Uterus (tissue), 3 donors: ENCODE measurements at regions not wholly inside any gene's neighbourhood (a gene's known extent, or its start where the extent isn't known, plus 50 kb on each side); places are given as distances from the start of the nearest gene placed in this dataset.

Experiments
- DNase-seq, 2 donors: peaks; one replicate each; pipeline ENCODE4 v3.0.0-alpha.2; 2019 to 2020
- H3K27ac ChIP-seq, 2 donors: fragments of 200-600 bp; sonication (generic); 1 replicate in 1 of 2; 2 replicates in 1 of 2; pipeline ENCODE4 v1.5.1; 2016 to 2018
- H3K27me3 ChIP-seq, 2 donors: fragments of 200-600 bp; sonication (generic); one replicate each; pipeline ENCODE4 v1.5.1; 2018 to 2019; ENCODE audit warnings: control low read depth in 1 of 2
- H3K36me3 ChIP-seq, 2 donors: fragments of 200-600 bp; sonication (generic); one replicate each; pipeline ENCODE4 v1.5.1; 2019; ENCODE audit warnings: control low read depth in 1 of 2
- H3K4me1 ChIP-seq, 2 donors: fragments of 200-600 bp; sonication (generic); one replicate each; pipeline ENCODE4 v1.5.1; 2018 to 2019; ENCODE audit warnings: control low read depth in 1 of 2
- H3K4me3 ChIP-seq, 2 donors: fragments of 200-600 bp; sonication (generic); 1 replicate in 1 of 2; 2 replicates in 1 of 2; pipeline ENCODE4 v1.5.1; 2018 to 2019; ENCODE audit warnings: mild to moderate bottlenecking in 1 of 2
- H3K9me3 ChIP-seq, 2 donors: fragments of 200-600 bp; sonication (generic); one replicate each; pipeline ENCODE4 v1.5.1; 2019; ENCODE audit warnings: control low read depth in 1 of 2
- CTCF ChIP-seq, 4 experiments: fragments of 200-600 bp in 2 of 4; fragments of 450-650 bp in 2 of 4; sonication (generic) in 2 of 4; IDR thresholded peaks; one replicate each; pipeline ENCODE4 v1.5.1; 2016 to 2019; ENCODE audit warnings: antibody characterized with exemption in 4 of 4, mild to moderate bottlenecking in 2 of 4, moderate library complexity in 1 of 4
- POLR2A ChIP-seq, 2 donors: fragments of 450-650 bp; IDR thresholded peaks; one replicate each; pipeline ENCODE4 v1.6.1; 2016; ENCODE audit warnings: antibody characterized with exemption in 2 of 2, mild to moderate bottlenecking in 1 of 2, moderate library complexity in 1 of 2
- intact Hi-C: fragments of 100-400 bp; cut with DNase I; formaldehyde crosslinking; loops from one replicate; pipeline ENCODE4 v1.15.1; 2023; ENCODE audit warnings: low total_unique reads
- donor health status: DM: yes; HTN: yes; CAD: no.

DNA sequence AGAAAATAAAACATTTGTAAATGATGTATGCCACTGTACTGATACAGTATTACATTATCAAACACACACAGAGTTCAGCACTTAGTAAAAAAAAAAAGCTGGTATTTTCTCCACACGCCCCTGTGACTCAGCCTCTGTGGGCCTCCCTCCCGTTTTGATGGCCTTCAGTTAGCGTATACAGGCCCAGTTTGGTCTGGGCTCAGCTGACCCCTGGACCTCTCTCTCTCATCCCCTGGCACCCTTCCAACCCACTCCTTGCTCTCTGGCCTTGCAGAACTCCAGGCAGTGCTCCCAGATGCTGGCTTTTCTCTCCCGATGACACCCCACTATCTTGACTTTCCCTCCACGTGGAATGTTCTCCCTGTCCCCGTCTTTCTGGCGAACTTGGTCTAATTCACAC lies 89.0 kb upstream of the LIMCH1 start:
- peak; percentile 21 to 22 for DNase-seq
- no peak overlapping the region for H3K27ac ChIP-seq
- TF ChIP-seq POLR2A (IDR thresholded peaks at IDR 0.05) (no peak), CTCF (IDR thresholded peaks at IDR 0.05) (no peak)
- no peaks in the 10 kb centered on the region for H3K9me3 ChIP-seq
- no peaks in the 10 kb centered on the region for H3K4me1 ChIP-seq
- H3K27me3 ChIP-seq: no peaks in the 10 kb centered on the region
- no peak overlapping the region for H3K4me3 ChIP-seq
- intact Hi-C loops: no loop called here
- H3K36me3 ChIP-seq: no peaks in the 10 kb centered on the region

GRCh38 chr4:41451961-41452360 lies 86.0 kb upstream of the LIMCH1 start:
- DNase-seq: no peak
- H3K27ac ChIP-seq: no peak overlapping the region
- no peaks in the 10 kb centered on the region for H3K36me3 ChIP-seq
- no peaks in the 10 kb centered on the region for H3K9me3 ChIP-seq
- intact Hi-C loops: no loop called here
- no peak overlapping the region for H3K4me3 ChIP-seq
- H3K4me1 ChIP-seq: no peaks in the 10 kb centered on the region
- no peaks in the 10 kb centered on the region for H3K27me3 ChIP-seq
- TF ChIP-seq CTCF (IDR thresholded peaks at IDR 0.05) (no peak), POLR2A (IDR thresholded peaks at IDR 0.05) (no peak)

GRCh38 chr4:41452484-41453225 lies 85.3 kb upstream of the LIMCH1 start:
- intact Hi-C loops: no loop called here
- no peak overlapping the region for H3K27ac ChIP-seq
- H3K9me3 ChIP-seq: no peaks in the 10 kb centered on the region
- no peaks in the 10 kb centered on the region for H3K4me1 ChIP-seq
- no peaks in the 10 kb centered on the region for H3K27me3 ChIP-seq
- DNase-seq: no peak
- H3K4me3 ChIP-seq: no peak overlapping the region
- no peak for TF ChIP-seq POLR2A (IDR thresholded peaks at IDR 0.05)
- no peak for TF ChIP-seq CTCF (IDR thresholded peaks at IDR 0.05)
- no peaks in the 10 kb centered on the region for H3K36me3 ChIP-seq

DNA sequence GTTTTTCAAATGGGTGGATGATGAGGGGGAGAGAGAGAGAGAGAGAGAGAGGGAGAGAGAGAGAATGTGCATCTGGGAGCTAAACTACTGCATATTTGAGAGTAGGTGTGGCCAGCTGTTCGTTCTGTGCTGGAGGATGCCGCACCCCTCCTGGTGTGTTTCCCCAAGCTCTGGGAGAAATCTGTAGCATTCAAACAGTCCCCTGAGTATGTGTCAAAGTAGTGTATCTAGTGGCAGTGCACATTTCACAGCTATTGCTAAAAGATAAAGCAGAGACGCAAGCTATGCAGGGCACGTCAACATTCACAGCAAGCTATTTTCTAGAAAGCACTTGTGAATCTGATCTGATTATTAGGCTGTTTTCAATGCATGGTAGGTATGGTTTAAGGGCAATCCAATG lies 83.5 kb upstream of the LIMCH1 start:
- DNase-seq: no peak
- intact Hi-C loops: no loop called here
- Histone ChIP-seq H3K27ac (no peak overlapping the region), H3K4me1 (no peaks in the 10 kb centered on the region), H3K36me3 (no peaks in the 10 kb centered on the region), H3K27me3 (no peaks in the 10 kb centered on the region), H3K9me3 (no peaks in the 10 kb centered on the region), H3K4me3 (no peak overlapping the region)
- TF ChIP-seq POLR2A (IDR thresholded peaks at IDR 0.05) (no peak), CTCF (IDR thresholded peaks at IDR 0.05) (no peak)

DNA sequence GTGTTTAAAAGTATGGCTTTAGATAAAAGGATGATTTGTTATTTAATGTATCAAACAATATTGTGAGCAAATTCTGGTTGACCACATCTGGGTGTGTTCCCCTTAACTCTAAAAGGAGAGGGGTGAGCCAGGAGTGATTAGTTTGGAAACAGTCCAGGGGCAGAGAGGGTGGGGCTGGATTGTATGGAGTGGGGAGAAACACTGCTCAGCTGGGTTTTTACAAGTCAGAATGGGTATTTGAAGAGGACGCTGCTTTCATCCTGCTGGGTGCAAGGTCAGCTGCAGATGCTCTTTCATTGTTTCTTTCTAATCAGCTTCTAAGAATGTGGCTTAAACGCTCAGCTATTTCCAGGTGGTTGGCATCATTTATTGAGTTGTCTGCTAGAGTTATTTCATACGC lies 82.8 kb upstream of the LIMCH1 start:
- Histone ChIP-seq H3K36me3 (no peaks in the 10 kb centered on the region), H3K27me3 (no peaks in the 10 kb centered on the region), H3K4me1 (no peaks in the 10 kb centered on the region), H3K4me3 (no peak overlapping the region), H3K27ac (no peak overlapping the region), H3K9me3 (no peaks in the 10 kb centered on the region)
- TF ChIP-seq CTCF (IDR thresholded peaks at IDR 0.05) (no peak), POLR2A (IDR thresholded peaks at IDR 0.05) (no peak)
- DNase-seq: no peak
- intact Hi-C loops: no loop called here
